VCaP (cell line): ENCODE measurements at regions not wholly inside any gene's neighbourhood (a gene's known extent, or its start where the extent isn't known, plus 50 kb on each side); places are given as distances from the start of the nearest gene placed in this dataset.

ENCODE experiments used
- H3K27ac ChIP-seq: fragments of 450-650 bp; 2 replicates; pipeline ENCODE4 v1.5.1; 2017
- TF ChIP-seq, protein P1 (sequence below): fragments of 450-650 bp; conservative IDR thresholded peaks from 2 replicates; pipeline ENCODE4 v1.5.1; 2017; ENCODE audit warnings: mild to moderate bottlenecking, moderate library complexity

DNA sequence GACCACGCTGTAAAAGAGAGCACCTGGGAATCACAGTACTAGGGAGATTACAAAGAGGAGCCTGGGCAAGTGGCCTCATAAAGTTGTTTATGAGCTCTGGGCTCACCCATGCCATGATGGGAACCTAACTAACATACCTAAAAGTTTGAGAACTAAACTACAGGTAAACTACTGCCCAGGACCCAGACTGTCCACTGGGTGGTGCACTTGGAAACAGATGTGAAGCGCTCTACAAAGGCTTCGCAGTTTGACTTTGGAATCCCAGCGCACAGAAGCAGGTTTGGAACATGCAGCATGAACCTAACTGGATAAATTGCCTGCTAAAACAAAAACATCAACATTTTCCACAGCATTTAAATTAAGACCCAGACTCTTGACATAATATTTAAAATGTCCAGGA lies 418.6 kb downstream of the FAM181B start:
- TF ChIP-seq, protein P1, sequence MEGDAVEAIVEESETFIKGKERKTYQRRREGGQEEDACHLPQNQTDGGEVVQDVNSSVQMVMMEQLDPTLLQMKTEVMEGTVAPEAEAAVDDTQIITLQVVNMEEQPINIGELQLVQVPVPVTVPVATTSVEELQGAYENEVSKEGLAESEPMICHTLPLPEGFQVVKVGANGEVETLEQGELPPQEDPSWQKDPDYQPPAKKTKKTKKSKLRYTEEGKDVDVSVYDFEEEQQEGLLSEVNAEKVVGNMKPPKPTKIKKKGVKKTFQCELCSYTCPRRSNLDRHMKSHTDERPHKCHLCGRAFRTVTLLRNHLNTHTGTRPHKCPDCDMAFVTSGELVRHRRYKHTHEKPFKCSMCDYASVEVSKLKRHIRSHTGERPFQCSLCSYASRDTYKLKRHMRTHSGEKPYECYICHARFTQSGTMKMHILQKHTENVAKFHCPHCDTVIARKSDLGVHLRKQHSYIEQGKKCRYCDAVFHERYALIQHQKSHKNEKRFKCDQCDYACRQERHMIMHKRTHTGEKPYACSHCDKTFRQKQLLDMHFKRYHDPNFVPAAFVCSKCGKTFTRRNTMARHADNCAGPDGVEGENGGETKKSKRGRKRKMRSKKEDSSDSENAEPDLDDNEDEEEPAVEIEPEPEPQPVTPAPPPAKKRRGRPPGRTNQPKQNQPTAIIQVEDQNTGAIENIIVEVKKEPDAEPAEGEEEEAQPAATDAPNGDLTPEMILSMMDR, result peak; percentile 90
- no peak overlapping the region for H3K27ac ChIP-seq

DNA sequence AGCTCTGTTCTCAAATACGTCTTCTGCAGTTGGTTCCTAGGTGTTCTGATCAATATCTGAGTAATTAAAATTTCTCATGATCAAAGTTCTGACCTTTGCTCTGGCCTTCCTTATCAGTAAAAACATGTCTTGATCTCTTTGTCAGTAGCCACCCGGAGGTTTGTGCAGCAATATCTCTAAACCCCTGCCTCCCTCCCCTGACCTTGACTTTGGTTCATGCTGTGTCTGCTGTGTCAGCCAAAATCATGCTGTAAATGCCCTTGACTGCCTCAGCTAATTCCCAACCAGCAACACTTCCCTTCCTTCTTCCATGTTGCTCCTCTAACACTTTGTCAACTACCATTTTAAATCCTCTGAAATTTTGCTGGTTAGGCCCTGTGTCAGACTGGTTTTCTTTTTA lies 424.7 kb downstream of the FAM181B start:
- no peak overlapping the region for H3K27ac ChIP-seq
- TF ChIP-seq, protein P1, result no peak

DNA sequence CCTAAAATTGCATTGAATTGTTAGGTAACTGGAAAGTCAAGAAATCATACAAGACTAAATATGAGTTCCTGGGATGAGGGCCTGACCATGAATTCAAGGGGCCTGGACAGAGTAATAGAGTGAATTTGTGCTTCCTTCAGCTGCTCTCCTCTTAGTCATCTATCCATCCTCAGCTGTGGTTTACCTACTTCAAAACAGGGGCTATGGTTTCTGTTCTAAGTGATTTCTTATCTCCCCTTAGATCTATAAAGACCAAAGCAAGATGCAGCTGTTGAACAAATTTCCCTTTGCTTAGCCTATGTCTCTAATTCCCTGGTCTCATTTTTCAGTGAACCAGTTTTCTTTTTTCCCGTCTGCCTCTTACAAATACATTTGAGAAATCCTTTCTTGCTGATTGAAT lies 428.5 kb downstream of the FAM181B start:
- H3K27ac ChIP-seq, result no peak overlapping the region
- TF ChIP-seq, protein P1, result no peak

DNA sequence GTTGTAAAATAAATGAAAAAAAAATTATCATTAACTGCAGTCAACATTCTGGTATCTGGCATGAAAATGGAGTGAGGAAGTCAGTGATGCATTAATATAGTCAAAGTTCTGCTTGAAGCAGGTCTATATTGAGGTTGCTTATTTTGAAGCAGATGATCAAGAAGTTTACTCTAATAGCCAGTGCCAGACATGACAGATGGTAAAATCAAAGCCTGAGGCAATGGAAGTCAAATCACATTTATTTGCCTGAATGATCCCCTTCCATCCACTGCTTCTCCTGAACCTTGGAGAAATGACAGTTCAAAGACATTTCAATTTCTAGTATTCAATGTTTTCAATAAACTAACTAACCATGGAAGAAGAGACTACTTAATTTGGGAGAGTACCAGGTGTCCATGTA lies 430.0 kb downstream of the FAM181B start:
- TF ChIP-seq, protein P1, result no peak
- H3K27ac ChIP-seq, result no peak overlapping the region

DNA sequence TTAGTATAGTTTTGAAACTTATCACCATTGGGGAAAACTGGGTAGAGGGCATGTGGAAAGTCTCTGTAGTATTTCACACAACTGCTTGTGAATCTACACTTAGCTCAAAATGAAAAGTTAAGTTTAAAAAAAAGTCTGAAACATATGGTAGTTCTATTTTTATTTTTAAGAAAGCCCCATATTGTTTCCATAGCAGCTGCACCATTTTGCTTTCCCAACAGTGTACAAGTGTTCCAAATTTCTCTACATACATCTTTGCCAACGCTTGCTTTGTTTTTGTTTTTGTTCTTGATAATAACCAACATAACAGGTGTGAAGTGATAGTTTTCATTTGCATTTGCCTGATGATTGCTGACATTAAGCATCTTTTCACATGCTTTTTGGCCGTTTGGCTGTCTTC lies 445.2 kb downstream of the FAM181B start:
- TF ChIP-seq, protein P1, result no peak
- H3K27ac ChIP-seq, result no peak overlapping the region

DNA sequence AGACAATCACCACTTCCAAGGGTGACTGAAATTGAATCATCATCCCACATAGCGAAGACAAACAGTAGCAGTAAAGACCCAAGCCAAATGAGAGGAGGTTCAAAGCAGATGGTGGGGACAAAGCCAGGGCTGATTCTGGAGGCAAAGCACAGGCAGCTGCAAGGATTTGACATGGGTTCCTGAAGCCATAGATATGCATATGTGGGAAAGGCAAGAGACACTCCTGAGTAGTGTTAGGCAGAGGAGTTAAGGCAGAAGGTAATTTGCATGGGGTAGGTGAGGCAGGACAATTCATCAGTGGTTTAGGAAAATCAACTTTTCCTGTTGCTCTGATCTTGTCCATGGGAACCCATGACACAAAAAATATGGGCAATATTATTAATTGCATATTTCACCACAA lies 462.8 kb downstream of the FAM181B start:
- TF ChIP-seq, protein P1, result no peak
- no peak overlapping the region for H3K27ac ChIP-seq

DNA sequence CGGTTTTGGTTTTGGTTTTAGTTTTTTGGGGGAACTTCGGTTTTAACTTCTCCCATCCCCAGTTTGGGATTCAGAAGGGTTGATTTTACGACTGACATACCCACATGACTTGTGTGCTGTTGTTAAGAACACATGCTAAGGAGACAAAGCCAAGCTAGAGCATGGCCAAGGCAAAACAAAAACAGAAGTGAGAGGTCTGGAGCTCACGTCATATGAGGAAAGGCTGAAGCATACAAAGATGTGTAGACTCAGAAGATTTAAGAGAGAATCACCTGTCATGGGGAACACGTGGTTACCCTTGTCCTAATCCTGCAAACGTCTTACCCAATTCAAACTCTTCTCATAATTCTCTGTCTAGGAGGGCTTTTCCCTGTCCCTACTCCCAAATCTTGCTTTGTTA lies 465.0 kb downstream of the FAM181B start:
- TF ChIP-seq, protein P1, result no peak
- H3K27ac ChIP-seq, result no peak overlapping the region

DNA sequence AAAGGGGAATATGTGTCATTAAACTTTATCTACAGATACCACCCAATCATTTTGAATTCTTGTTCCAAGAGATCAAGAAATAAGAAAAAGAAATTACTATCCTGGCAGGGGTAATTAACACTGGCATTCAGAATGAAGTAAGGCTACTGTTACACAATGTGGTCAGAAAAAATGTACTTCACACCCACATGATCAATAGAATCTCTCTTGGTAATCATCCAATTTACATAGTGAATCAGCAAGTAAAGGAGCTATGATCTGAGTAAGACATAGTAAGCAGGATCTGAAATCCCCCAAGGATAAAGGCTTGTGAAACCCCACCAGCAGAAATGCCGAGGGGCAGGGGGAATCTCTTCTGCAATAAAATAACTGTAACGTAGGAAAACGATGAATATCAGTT lies 466.5 kb downstream of the FAM181B start:
- TF ChIP-seq, protein P1, result no peak
- no peak overlapping the region for H3K27ac ChIP-seq
